ENCODE measurements at regions not wholly inside any gene's neighbourhood (a gene's known extent, or its start where the extent isn't known, plus 50 kb on each side); places are given as distances from the start of the nearest gene placed in this dataset.

DNA sequence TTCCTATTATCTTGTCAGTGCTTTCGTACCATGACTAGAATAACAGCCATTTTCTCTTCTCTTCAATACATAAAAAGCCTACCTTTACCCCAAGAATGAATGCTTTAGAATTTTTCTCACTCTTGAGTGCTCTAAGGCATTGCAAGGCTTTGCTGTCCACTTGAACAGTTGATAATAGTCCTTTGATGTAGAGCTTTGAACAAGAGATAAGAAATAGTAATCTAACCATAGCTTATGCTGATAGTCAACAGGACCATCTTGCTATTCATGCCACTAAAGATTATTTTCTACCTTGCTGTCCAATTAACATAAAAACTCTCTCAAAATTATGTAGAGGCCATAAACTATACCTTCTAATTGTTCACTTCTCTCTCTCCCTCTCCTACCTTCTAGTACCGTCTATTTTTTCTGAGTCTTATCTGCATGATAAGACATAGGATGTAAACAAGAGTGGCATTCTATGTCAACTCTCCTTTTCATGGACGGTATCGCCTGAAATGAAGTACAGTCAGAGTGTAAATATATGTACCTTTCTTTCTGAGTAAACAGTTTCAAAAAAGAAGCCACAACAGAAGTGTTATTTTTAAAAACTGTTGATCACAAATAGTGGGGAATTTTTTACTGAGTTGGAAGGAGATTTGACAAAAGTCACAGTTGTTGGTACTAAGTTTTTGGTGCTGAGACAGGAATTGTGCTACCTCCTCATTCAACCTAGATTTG, 297.9 kb downstream of the NDFIP2 start:
- DNase-seq (ENCODE audit: low read depth), result no peak

DNA sequence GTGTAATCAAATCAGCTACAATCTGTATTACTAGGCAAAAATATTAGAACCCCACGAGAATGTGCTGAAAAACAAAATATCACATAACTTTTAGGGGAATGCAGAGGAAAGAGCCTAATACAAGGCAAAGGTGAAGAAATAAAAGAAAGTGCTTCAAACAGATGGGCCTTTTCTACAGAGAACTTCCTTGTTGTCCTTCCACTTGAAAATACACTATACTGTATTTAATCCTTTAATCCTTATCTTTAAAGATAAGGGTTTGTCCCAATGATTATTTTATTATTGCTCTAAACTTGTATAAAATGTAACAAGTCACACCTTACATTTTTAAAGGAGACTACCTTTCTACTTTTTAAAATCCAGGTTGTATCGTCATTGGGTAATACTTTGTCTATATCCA, 296.5 kb downstream of the NDFIP2 start:
- DNase-seq (ENCODE audit: low read depth), result no peak

DNA sequence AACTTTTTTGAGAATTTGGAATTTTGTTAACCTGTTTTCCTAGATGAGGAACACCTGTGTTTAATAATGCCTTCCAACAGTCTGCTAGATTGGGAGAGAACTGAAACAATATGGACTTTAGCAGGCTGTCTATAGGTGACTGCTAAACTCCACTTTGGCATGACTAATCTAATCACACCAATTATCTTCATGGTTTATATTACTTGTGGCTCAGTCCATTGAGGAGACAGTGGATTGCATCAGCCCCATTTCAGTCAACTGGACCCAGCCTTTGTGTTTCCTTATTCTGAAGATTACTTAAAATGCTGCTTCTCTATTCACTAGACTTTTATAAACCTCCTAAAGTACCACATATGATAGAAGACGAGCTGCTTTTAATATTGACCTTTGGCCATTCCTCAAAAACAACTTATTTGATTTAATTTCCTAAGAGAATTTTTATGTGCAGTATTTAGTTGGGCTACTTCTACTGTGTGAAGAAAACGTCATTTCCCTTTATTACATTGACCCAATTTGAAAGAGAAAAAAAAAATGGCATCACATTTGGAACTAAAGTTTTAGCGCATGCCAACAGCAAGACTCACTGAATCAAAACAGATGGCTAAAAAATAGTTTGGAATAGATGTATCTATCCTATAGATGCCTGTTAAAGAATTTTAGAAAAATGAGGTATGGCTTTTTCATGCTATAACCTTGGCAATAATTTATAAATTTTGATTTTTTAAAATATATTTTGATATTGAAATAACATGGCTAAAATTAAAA, 295.8 kb downstream of the NDFIP2 start:
- DNase-seq (ENCODE audit: low read depth), result no peak

DNA sequence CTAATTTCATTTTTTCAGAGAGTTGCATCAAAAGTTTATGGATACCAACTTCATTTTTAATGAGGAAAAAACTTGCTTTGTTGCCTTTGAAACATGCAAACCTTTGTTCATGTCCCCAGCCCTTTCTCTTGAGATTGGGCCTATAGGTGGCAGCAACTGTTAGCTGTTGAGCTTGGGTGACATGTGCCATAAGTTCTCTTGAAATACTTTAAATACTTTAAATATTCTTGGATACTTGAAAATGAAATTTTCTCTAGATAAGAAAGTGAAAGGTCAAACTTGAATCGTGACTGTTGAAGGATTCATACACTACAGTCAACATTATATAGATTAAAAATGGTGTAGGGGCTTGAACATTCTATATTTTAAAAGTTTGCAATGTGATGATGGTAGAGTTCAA, 294.9 kb downstream of the NDFIP2 start:
- DNase-seq (ENCODE audit: low read depth), result no peak

DNA sequence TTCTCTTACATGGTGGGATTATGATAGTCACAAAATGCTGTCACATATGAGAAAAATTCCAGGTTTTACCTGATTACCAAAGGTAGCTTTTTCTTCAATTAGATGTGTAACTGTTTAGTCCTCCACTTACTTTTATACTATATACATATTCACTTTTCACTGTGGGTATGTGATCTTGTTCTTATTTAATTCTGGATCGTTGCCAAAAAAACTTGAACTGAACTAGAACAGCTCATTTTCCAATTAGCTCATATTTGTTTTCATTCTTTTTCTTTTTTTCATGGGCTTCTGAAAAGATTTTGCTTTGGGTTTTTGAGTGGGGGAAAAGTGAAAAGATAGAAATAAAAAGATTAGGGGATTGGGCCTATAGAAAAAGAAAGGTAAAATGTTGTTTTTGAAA, 291.9 kb downstream of the NDFIP2 start:
- no peak for DNase-seq (ENCODE audit: low read depth)

DNA sequence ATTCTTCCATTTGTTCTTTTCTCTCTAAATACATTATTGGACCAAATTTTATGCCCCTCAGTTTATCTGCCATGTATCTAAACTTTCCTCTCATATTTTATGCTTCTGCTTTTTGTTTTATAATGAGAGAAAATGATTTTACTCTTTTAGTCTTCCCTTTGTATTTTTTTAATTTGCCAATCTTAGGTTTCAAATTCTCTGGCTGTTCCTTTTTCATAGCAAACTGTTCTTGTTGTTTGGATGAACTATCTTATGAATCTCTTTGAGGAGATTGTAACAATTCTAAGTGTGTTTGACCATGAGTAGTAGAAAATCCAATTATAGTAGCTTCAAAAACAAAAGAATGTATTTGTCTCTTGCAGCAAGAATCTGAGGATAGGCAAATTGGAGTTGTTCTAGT, 290.5 kb downstream of the NDFIP2 start:
- DNase-seq (ENCODE audit: low read depth), result no peak

DNA sequence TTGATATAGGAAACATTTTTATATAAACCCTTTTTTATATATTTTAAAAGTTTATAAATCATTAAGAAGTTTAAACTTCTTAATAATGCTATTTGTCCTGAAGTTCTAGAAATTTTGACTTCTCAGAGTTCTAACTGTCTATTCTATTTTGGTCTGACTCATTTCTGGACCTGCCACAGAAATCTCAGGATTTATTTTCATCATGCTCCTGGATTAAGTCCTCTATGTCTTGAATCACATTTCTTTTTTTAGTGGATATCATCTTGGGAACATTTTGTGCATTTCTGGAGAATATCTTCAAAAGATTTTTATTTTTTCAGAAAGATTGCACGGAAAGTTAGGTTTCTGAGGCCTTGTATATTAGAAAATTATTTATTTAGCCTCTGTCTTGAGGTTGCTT, 289.1 kb downstream of the NDFIP2 start:
- no peak for DNase-seq (ENCODE audit: low read depth)

DNA sequence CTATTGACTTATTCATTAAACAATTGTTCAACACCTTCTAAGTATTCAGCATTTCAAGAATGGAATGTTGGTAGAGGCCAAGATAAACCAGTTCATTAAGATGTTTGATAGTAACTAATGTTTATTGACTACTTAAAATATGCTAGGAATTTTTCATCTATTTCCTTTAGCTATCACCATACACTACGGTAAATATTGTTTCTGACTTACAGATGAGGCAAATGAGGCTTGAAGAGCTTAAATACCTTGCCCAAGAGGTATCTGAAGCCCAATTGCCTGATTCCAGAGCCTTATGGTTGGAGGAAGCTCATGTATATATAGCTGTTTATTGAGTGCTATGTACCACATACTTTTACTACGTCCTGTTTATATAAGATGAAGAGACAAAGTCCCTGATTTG, 286.2 kb downstream of the NDFIP2 start:
- DNase-seq (ENCODE audit: low read depth), result no peak

DNA sequence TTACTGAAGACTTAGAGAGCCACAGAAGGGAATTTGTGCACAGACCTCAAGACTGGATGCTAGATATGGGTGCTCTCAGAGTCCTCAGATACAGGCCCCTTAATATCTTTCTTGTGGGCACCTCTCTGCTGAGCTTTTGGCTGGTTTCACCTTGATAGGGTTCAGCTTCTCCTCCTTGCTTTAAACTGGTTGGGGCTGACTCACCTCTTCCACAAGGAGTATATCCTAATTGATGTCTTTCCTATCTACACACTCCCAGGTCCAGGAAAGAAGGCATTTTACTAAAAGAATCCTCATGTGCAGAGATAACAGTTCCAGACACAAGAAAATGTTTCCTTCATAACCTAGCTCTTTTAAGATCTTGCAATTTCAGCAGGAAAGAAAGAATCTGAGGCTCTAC, 284.4 kb downstream of the NDFIP2 start:
- no peak for DNase-seq (ENCODE audit: low read depth)

DNA sequence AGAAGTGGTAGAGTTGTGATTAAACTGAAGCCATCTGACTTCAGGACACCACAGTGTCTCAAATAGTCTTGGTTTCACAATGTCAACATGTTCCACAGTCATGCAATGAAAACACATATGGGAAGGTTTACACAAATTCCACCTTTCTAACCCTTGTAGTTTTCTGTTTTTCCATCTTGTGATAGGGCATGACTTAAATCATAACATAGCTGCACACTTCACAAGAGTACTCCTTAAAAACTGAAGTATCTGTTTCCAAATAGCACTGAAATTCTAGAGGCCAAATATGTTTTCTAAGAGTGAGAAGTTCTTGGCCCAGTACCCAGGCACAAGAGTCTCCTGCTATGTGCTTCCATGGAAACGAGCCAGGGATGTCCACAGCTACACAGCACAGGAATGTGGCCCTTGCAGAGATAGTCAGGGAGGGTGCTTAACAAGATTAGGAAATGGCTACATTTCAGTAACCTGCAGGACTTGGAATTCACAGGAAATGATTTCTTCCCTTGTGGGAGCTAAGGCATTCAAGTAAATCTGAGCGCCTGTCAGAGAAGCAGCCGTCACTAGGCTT, 269.1 kb downstream of the NDFIP2 start:
- no peak for DNase-seq (ENCODE audit: low read depth)

DNA sequence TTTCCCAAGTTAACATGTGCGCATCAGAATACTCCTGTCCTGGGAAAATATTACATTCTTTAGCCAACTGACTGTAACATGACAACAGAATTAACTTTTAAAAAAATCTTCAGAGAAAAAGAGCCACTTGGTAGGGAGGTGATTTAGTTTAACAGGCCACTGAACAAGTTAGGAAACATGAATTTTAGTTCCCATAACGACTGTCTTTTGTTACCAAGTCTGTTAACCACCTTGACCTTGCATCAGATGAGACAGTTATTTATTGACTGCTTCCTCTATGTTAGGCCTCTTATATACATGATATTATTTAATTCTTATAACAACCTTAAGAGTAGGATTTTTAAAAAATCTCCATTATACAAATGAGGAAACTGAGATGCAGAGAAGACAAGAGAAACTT, 268.6 kb downstream of the NDFIP2 start:
- no peak for DNase-seq (ENCODE audit: low read depth)

DNA sequence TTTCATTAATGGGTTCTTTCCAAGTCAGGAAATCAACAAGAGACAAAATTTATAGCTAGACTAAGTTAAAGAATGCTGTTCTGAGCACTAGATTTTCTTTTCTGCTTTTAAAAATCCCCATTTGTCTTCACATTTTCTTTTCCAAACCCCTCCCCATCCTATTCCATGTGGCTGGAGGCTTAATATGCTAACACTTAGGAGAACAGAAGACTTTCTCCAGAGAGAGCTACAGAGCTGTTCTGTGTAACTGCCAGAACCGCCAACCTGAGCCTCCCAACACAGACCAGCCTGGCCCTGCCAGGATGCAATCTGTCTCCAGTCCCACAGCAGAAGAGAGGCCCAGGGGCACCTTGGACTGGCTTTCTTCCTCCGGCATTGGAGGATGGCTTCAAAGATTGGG, 264.1 kb downstream of the NDFIP2 start:
- no peak for DNase-seq (ENCODE audit: low read depth)

DNA sequence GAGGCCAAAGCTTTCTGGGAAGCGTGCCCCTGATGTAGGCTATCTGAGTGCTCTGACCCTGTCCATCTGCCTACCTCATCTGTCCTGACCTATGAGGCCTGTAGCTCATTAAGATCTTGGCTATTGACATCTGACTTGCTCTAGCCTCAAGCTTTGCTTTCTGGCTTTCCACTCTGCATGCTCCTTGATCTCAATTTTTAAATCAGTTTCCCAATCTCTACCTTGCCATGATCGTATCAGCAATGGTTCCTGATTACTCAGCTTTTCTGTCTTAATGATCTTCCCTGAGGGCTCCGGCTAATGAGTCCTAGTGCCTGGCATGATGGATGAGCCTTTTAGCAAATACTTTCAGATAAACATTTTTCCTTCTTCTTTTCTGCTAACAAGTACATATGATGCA, 262.0 kb downstream of the NDFIP2 start:
- DNase-seq (ENCODE audit: low read depth), result no peak

DNA sequence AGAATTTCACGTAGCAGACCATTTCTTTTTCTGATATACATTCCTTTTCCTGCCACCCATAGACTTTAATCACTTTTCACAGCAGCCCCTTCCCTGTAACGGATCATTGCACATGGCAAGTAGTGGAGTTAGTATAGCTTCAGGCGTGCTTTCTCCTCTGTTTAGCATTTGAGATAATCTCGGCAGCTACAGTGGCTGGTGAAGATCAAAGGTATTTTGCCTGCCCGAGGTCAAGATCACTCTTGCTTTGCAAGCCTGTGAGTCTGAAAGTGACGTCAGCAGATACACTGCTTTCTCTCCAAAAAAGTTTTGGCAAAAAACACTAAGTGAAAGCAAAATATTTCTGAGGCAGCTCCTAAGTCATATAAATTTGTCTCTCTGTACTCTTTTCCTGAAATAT, 260.0 kb downstream of the NDFIP2 start:
- no peak for DNase-seq (ENCODE audit: low read depth)

DNA sequence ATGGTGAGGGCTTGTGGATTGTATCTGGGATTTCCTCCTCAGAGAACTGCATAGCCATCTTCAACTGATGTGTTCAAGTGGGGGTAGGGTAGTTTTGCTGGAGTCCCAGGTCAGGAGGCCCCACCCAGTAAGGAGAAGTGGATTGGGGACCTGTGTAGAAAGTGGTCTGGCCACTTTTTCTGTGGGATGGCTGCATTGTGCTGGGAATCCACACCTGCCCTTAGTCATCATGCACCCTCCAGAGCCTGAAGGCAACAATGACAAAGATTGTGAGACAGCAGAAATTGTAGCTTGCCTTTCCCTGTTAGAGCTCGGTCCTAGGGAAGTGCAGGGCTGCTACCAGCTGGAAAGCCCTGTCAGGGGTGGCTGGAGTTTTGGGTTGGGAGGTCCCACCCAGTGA, 255.4 kb downstream of the NDFIP2 start:
- DNase-seq (ENCODE audit: low read depth), result no peak

DNA sequence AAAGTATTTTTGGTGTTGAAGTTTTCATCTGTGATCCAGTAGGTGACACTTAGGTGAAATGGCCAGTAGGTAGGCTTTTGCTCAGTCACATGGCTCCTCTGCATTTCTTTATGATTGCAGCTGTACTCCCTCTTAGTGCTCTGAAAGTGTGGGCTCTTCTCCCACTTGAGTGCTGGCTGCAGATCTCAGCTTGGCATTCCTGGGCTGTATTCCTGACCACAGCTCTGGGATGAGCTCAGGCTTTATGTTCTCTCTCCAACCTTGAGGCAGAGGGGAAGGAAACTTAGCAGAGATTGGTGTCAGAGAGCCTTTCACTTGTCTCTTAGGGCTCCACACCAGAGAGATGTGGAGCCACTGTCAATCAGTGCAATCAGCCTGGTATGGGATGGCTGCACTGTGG, 254.3 kb downstream of the NDFIP2 start:
- no peak for DNase-seq (ENCODE audit: low read depth)

DNA sequence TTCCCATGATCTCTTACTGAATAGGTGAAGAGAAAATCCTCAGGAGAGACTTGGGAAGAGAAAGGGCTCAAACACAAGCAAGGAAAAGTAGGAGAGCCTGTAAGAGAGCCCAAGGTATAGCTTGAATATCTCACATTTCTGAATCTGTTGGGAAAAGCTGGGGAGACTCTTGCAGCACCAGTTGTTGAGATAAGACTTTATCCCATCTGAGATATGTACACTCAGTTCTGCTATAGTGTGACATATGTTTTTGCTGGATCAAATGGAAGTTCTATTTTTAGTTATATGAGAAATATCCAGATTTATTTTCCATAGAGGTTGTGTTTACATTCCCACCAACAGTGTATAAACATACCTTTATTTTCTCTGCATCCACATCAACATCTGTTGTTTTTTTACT, 246.1 kb downstream of the NDFIP2 start:
- no peak for DNase-seq (ENCODE audit: low read depth)

DNA sequence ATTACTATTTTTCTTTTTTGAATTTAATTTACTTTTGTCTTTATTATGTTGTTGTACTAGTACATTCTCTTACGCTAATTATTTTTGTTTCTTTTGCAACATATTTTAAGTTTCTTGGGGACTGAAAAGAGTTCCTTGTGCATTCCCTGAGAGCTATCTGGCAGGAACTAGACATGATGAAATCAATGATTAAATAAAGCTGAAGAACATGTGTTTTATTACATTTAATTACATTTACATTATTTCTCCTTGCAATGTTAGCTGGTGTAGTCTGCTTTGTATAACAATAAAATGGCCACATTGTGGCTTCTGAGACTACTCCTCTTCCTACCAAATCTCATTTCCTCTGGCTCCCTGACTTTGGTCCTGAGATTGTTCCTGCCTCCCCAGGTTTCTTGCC, 244.9 kb downstream of the NDFIP2 start:
- DNase-seq (ENCODE audit: low read depth), result no peak

DNA sequence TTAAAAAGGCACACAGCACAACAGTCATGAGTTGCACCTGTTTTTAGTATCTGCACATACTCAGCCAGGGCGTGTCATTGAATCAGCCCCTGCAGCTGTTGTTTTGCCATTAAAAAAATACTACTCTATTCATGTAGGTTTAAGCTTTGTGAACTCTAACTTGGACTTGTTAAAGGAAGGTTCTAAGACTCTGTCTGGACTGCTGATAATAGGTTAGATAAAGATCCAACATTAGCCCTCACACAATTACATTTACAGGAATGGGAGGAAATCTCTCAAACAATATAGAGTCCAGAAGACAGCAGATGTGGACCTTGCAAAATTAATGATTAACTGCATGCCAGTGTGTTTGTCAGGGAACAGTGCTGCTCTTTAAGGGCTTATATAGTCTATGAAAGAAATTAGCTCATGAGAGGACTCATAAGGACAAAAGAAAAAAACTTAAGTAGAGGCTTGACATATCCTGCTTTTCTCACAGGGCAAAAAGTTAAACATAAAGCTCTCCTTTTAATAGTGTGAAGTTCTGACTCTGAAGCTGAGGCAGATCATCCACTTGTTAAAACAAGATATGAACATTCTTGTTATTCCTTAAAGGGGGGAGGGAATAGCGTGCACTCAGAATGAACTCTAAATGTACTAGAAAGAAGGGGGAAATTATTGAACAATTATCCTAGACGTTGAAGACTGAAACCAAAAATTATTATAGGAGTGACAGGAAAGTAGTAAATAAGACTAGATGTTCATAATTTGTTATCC, 243.6 kb downstream of the NDFIP2 start:
- DNase-seq (ENCODE audit: low read depth), result no peak

DNA sequence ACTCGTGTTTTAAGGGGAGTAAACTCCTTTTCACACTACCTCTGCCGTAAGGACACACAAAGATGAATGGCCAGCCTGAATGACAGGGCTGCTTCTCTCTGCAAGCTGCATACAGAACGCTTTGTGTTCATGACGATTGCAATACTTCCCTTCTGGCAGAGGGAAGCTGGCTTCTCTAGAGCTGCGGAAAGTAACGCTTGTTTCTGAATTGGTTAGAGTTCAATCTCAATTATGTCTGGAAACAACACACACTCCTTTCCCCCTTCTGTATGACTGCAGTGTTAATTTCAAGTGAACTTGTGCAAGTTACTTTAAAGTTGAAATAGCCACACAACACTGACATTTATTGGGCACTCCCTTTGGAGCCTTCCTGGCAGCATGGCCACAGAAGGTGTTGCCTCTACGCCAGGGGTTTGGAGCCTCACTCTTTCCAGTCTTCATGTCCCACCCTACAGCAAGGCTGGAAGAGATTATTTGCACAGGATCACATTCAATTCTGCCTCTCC, 242.6 kb downstream of the NDFIP2 start:
- DNase-seq (ENCODE audit: low read depth), result no peak

DNA sequence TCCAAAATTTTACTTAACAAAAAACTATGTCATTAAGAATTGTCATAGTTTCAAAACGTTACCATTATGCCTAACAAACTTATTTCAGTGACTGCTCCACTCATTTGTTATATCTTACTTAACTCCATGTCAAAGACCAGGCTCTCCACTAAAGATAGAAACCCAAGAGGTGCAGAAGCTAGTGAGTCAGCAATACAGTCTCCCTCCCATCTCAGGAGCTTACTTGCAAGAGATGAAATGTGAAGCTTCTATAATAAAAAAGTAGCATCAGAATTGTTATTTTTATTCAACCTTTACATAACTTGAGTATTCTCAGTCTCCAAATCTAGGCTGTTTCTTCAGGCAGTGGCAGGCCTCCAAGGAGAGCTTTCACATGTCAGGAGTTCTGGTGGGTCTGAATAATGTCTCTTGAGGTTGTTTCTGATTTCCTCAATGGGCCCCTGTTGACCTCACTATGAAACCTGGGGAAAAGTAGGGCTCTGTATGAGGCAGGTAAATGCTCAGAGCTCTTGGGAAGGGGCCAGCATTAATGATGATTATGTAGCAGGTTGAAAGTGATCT, 242.0 kb downstream of the NDFIP2 start:
- DNase-seq (ENCODE audit: low read depth), result no peak

DNA sequence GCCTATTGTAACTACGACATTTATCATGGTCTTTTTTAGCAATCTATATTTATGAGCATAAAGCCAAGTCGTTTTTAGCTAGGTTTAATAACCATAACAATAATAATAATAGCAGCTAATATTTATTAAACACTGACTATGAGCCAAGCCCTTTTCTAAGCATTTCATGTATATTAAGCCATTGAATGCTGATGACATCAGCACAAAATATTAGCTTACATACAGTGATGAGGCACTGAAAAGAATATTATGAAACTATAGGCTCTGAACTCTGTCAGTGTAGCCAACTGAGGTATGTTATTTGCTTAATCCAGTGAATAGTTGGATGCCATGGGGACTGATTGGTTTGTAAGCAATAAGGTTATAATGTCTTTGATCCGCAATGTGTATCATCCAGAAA, 235.2 kb downstream of the NDFIP2 start:
- no peak for DNase-seq (ENCODE audit: low read depth)
